GM12892 (cell line): ENCODE measurements at regions not wholly inside any gene's neighbourhood (a gene's known extent, or its start where the extent isn't known, plus 50 kb on each side); places are given as distances from the start of the nearest gene placed in this dataset.

Source experiments
- POLR2A ChIP-seq: IDR thresholded peaks from 2 replicates; pipeline ENCODE4 v1.6.1; 2011; ENCODE audit warnings: low read depth, low read length, control low read depth
- POLR2AphosphoS5 ChIP-seq: IDR thresholded peaks from 2 replicates; pipeline ENCODE4 v1.6.1; 2011; ENCODE audit warnings: low read depth, low read length, control low read depth

GRCh38 chr12:130216031-130216430 is 53.8 kb downstream of the FZD10 start:
- TF ChIP-seq POLR2AphosphoS5 (no peak), POLR2A (no peak)
